NCI-H2171 (cell line): ENCODE measurements at regions not wholly inside any gene's neighbourhood (a gene's known extent, or its start where the extent isn't known, plus 50 kb on each side); places are given as distances from the start of the nearest gene placed in this dataset.
"Not testable (repeated sequence)": the region's sequence is repeated elsewhere in the genome, so short reads cannot be mapped to it uniquely, and the experiment has no call there.

Experiments used
- DNase-seq: peaks from one replicate; lab custom pipeline; 2025; lab: John Stamatoyannopoulos, UW

- no peak for DNase-seq
Observed at GRCh38 chr13:23947893-23948292, 50.6 kb upstream of the C1QTNF9B start.

DNA sequence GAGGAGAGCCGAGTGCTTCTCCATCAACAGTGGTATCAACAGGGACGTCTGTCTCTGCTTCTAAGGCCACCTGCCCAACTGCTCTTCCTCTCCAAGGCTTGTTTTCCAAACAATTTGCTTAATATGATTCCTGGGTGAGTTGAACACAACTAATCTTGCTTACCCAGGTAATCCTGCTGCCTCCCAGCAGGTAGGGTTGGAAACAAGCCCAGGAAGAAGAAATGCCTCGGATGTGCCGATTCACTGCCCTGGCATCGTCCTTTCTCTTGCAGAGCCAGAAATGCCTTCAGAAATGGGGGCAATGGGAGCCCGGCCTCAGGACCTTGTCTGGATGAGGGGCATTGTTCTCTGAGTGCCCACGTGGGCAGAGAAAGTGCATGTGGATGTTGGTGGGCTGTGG is 51.9 kb upstream of the C1QTNF9B start:
- no peak for DNase-seq

DNA sequence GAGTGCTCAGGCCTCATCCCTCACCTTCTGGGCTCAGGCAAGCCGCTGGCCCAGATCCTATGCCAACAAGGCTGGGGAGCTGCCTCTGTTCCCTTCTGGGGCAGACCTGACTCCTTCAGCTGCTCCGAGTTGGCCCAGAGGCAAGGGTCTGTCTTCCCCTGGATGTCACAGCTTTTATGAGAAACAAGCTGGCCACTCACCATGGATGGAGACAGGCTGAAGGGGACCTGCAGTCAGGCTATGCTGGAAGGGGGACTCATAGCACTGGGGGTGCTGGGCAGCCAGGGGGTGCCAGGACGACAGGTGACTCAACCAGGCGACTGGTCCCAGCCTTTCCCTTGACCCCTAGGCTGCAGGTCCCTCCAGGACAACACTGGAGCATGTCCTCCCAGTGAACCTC is 52.4 kb upstream of the C1QTNF9B start:
- no peak for DNase-seq

- DNase-seq, result no peak
Observed at GRCh38 chr13:23950736-23951510, 53.6 kb upstream of the C1QTNF9B start.

GRCh38 chr13:23952796-23953195 is 55.5 kb upstream of the C1QTNF9B start:
- no peak for DNase-seq

- DNase-seq, result no peak
Observed at GRCh38 chr13:23953860-23954512, 56.7 kb upstream of the C1QTNF9B start.

DNA sequence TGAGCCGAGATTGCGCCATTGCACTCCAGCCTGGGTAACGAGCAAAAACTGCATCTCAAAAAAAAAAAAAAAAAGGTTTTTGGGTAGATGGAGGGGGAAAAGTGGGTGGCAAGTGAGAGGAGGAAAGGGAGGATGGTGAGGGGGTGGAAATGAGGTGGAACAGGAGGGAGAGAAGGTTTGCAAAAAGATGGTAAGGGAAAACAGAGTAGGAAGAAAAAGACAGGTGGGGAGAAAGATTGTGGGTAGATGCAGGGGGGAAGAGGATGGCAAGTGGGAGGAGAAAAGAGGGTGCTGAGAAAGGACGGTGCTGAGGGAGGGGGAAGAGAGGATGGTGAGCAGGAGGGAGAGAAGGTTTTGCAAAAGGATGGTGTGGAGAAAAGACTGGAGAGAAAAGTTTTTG is 57.8 kb upstream of the C1QTNF9B start:
- DNase-seq, result no peak

- no peak for DNase-seq
Observed at GRCh38 chr13:23956106-23956505, 58.8 kb upstream of the C1QTNF9B start.

- DNase-seq, result no peak
Observed at GRCh38 chr13:23957981-23958380, 60.7 kb upstream of the C1QTNF9B start.

- DNase-seq, result no peak
Observed at GRCh38 chr13:23959231-23959862, 62.0 kb upstream of the C1QTNF9B start.

DNA sequence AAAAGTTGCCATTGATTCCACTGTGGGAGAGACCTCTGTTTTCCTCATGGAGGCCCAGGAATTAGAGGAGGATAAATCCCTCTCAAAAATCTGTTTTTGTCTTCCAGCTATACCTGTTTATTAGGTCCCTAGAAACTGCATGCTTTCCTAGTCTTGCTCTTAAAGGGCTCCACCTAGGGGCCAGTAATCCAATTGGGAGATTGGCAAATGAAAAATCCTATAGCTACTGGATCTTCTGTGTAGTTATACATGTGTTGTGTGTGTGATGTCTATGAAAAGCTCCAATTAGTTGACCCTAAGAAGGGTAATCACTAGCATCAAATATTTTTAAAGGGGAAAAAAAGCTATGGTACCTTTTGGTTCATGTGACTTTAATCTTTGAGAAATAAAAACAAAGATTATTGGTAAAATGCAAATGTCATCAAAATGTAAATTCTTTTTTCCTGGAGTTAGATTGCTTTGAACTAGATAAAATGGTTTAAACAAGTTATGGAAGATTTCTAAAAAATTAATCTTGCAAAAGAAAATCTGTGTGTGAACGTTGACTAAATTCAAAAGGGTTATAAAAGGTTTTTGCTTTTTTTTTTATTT is 63.4 kb upstream of the C1QTNF9B start:
- DNase-seq, result no peak

DNA sequence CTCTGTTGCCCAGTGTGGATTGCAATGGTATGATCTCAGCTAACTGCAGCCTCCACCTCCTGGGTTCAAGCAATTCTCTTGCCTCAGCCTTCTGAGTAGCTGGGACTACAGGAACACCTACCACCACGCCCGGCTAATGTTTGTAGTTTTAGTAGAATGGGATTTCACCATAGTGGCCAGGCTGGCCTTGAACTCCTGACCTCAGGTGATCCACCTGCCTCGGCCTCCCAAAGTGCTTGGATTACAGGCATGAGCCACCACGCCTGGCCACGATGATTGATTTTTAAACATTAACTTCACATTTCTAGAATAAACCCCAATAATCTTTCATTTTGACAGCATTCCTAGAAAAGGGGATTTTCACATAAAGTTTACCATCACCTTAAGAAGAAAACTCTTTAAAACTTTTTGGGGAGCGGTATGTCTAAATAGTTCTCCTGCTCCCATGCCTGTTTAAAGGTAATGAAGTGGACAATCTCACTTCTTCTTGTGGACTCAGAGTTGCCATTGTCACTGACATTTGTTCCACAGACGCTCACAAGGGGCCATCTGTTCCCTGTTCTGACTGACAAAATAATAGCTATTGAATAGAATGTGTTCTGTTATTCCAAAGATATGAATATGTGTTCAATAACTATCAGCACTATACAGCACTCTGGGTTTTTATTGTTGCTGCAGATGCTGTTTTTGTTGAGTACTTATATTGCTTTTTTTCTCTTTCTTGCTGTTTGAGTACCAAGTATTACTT is 66.1 kb upstream of the C1QTNF9B start:
- no peak for DNase-seq

- no peak for DNase-seq
Observed at GRCh38 chr13:23963947-23964346, 66.6 kb upstream of the C1QTNF9B start.

GRCh38 chr13:23965346-23965745 is 68.0 kb upstream of the C1QTNF9B start:
- DNase-seq, result no peak

- no peak for DNase-seq
Observed at GRCh38 chr13:23966221-23966690, 69.0 kb upstream of the C1QTNF9B start.

- no peak for DNase-seq
Observed at GRCh38 chr13:23966691-23967615, 69.7 kb upstream of the C1QTNF9B start.

DNA sequence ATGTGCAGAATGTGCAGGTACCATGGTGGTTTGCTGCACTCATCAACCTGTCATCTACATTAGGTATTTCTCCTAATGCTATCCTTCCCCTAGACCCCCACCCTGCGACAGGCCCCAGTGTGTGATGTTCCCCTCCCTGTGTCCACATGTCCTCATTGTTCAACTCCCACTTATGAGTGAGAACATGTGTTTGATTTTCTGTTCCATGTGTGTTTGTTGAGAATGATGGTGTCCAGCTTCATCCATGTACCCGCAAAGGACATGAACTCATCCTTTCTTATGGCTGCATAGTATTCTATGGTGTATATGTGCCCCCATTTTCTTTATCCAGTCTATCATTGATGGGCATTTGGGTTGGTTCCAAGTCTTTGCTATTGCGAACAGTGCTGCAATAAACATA is 70.5 kb upstream of the C1QTNF9B start:
- DNase-seq, result not testable (repeated sequence)

DNA sequence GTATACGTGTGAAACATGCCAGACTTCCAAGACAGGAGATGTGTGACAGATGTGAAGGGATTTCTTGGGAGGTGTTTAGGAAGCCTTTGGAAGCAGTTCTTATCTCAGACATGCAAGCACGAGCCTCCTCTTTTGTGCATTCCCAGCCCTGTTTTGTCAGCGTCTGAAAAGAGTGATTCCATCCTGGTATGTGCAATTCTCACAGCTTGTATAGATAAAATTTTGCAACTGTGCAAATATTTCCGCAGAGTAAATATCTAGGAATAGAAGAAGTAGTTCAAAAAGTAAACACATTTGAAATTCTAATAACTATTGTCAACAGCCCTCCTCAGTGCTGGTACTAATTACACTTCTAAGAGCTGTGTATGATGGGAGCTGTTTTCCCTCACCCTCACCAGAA is 72.3 kb upstream of the C1QTNF9B start:
- DNase-seq, result no peak

GRCh38 chr13:23979361-23980159 is 82.3 kb upstream of the C1QTNF9B start:
- no peak for DNase-seq

- DNase-seq, result no peak
Observed at GRCh38 chr13:23980160-23980551, 82.9 kb upstream of the C1QTNF9B start.
